Liver (tissue), 8 donors: ENCODE measurements at regions not wholly inside any gene's neighbourhood (a gene's known extent, or its start where the extent isn't known, plus 50 kb on each side); places are given as distances from the start of the nearest gene placed in this dataset.

ENCODE experiments used
- DNase-seq: peaks from one replicate; pipeline ENCODE4 v3.0.0-alpha.2; 2017; ENCODE audit warnings: low spot score
- H3K27ac ChIP-seq, 2 donors: one replicate each; pipeline ENCODE4 v1.7.0; 2013; ENCODE audit warnings: inconsistent platforms in 2 of 2, low read length in 2 of 2, control low read depth in 1 of 2, low read depth in 1 of 2, mild to moderate bottlenecking in 1 of 2
- H3K27me3 ChIP-seq, 4 donors: one replicate each; pipeline versions ENCODE4 v1.6.1 to v1.7.0; 2013; ENCODE audit warnings: low read length in 3 of 4, inconsistent platforms in 1 of 4, mild to moderate bottlenecking in 1 of 4, moderate library complexity in 1 of 4; ENCODE audit not compliant: control insufficient read depth in 4 of 4, insufficient read depth in 4 of 4
- H3K36me3 ChIP-seq, 4 donors: one replicate each; pipeline versions ENCODE4 v1.6.1 to v1.7.0; 2013; ENCODE audit warnings: low read length in 3 of 4, mild to moderate bottlenecking in 3 of 4, low read depth in 1 of 4, moderate library complexity in 1 of 4; ENCODE audit not compliant: control insufficient read depth in 4 of 4, insufficient read depth in 3 of 4
- H3K4me1 ChIP-seq, 4 donors: one replicate each; pipeline versions ENCODE4 v1.6.1 to v1.7.0; 2013; ENCODE audit warnings: low read length in 3 of 4, mild to moderate bottlenecking in 3 of 4, moderate library complexity in 1 of 4; ENCODE audit not compliant: control insufficient read depth in 4 of 4, insufficient read depth in 4 of 4
- H3K4me3 ChIP-seq, 3 donors: one replicate each; pipeline versions ENCODE4 v1.6.1 to v1.7.0; 2013; ENCODE audit warnings: low read length in 3 of 3, control low read depth in 1 of 3, low read depth in 1 of 3, mild to moderate bottlenecking in 1 of 3
- H3K9ac ChIP-seq, 2 donors: one replicate each; pipeline ENCODE4 v1.7.0; 2013; ENCODE audit warnings: low read length in 2 of 2, mild to moderate bottlenecking in 2 of 2, moderate library complexity in 2 of 2, control low read depth in 1 of 2, low read depth in 1 of 2
- H3K9me3 ChIP-seq, 4 donors: one replicate each; pipeline versions ENCODE4 v1.6.1 to v1.7.0; 2013; ENCODE audit warnings: low read length in 3 of 4; ENCODE audit not compliant: control insufficient read depth in 4 of 4
- ATF3 ChIP-seq: IDR thresholded peaks from 2 replicates; pipeline ENCODE4 v1.6.1; 2016; ENCODE audit warnings: antibody characterized with exemption
- CTCF ChIP-seq: fragments of 150-350 bp; IDR thresholded peaks from 2 replicates; pipeline ENCODE4 v1.5.1; 2017; ENCODE audit warnings: improper control_type of control experiment, low read depth, low read length; ENCODE audit not compliant: missing input control
- EGR1 ChIP-seq, 2 donors: IDR thresholded peaks; 2 replicates each; pipeline ENCODE4 v1.6.1; 2016 to 2018; ENCODE audit warnings: antibody characterized with exemption in 2 of 2, low read depth in 2 of 2
- FOXA1 ChIP-seq: IDR thresholded peaks from 2 replicates; pipeline ENCODE4 v1.6.1; 2016; ENCODE audit warnings: antibody characterized with exemption
- FOXA2 ChIP-seq: IDR thresholded peaks from 2 replicates; pipeline ENCODE4 v1.6.1; 2016; ENCODE audit warnings: antibody characterized with exemption
- GABPA ChIP-seq, 2 donors: IDR thresholded peaks in 1 of 2; conservative IDR thresholded peaks in 1 of 2; 2 replicates each; pipeline ENCODE4 v1.6.1; 2016; ENCODE audit warnings: antibody characterized with exemption in 2 of 2, mild to moderate bottlenecking in 1 of 2, moderate library complexity in 1 of 2
- HNF4G ChIP-seq: IDR thresholded peaks from 2 replicates; pipeline ENCODE4 v1.6.1; 2016; ENCODE audit warnings: antibody characterized with exemption
- JUND ChIP-seq, 2 donors: IDR thresholded peaks; 2 replicates each; pipeline ENCODE4 v1.6.1; 2016; ENCODE audit warnings: antibody characterized with exemption in 2 of 2
- NR2F2 ChIP-seq: IDR thresholded peaks from 2 replicates; pipeline ENCODE4 v1.6.1; 2016; ENCODE audit warnings: antibody characterized with exemption
- RAD21 ChIP-seq, 2 donors: IDR thresholded peaks; 2 replicates each; pipeline ENCODE4 v1.6.1; 2016; ENCODE audit warnings: antibody characterized with exemption in 2 of 2, mild to moderate bottlenecking in 2 of 2
- REST ChIP-seq: IDR thresholded peaks from 2 replicates; pipeline ENCODE4 v1.6.1; 2016; ENCODE audit warnings: antibody characterized with exemption, mild to moderate bottlenecking
- SP1 ChIP-seq: IDR thresholded peaks from 2 replicates; pipeline ENCODE4 v1.6.1; 2018; ENCODE audit warnings: antibody characterized with exemption, mild to moderate bottlenecking
- TAF1 ChIP-seq: conservative IDR thresholded peaks from 2 replicates; pipeline ENCODE4 v1.6.1; 2016; ENCODE audit warnings: antibody characterized with exemption, mild to moderate bottlenecking
- YY1 ChIP-seq: IDR thresholded peaks from 2 replicates; pipeline ENCODE4 v1.6.1; 2016; ENCODE audit warnings: antibody characterized with exemption, mild to moderate bottlenecking
- ZBTB33 ChIP-seq: IDR thresholded peaks from 2 replicates; pipeline ENCODE4 v1.6.1; 2016; ENCODE audit warnings: antibody characterized with exemption
- WGBS: extraction: QIAGEN DNeasy Blood & Tissue Kit; methylation state at CpG from one replicate; pipeline ENCODE4 v1.1.7; 2013; 5-methylcytosine and 5-hydroxymethylcytosine counted together
- donor health status: healthy.
- donor health status: healthy.
- donor health status: healthy.
- donor health status: healthy.
- donor health status: healthy.

- WGBS, result 66% methylated on average over 4 of the region's 4 CpGs
- Histone ChIP-seq H3K4me1 (no peaks in the 10 kb centered on the region), H3K36me3 (no peaks in the 10 kb centered on the region), H3K4me3 (no peak overlapping the region), H3K9ac (no peak overlapping the region), H3K9me3 (no peaks in the 10 kb centered on the region), H3K27me3 (no peaks in the 10 kb centered on the region), H3K27ac (no peak overlapping the region)
- TF ChIP-seq GABPA (IDR thresholded peaks at IDR 0.05 in 1 of 2, conservative IDR thresholded peaks at IDR 0.05 in 1 of 2) (no peak), ZBTB33 (no peak), NR2F2 (no peak), CTCF (no peak), JUND (IDR thresholded peaks at IDR 0.05) (no peak), REST (no peak), EGR1 (IDR thresholded peaks at IDR 0.05; ENCODE audit: low read depth in 2 of 2) (no peak), ATF3 (no peak)
- DNase-seq, result no peak
These were observed 166.0 kb upstream of the ARX start for GRCh38 chrX:25181775-25182174.

- H3K4me3 ChIP-seq, result no peak overlapping the region
- no peaks in the 10 kb centered on the region for H3K9me3 ChIP-seq
- 67% methylated on average over 2 of the region's 2 CpGs for WGBS
- no peak overlapping the region for H3K27ac ChIP-seq
- DNase-seq, result no peak
- H3K4me1 ChIP-seq, result no peaks in the 10 kb centered on the region
- H3K36me3 ChIP-seq, result no peaks in the 10 kb centered on the region
- peaks cover 0 to 2% (median 0%) of the 10 kb centered on the region in 4 donors for H3K27me3 ChIP-seq
- no peak overlapping the region for H3K9ac ChIP-seq
- TF ChIP-seq TAF1, result no peak
- TF ChIP-seq JUND (IDR thresholded peaks at IDR 0.05), result no peak
- TF ChIP-seq REST, result no peak
- TF ChIP-seq GABPA (IDR thresholded peaks at IDR 0.05 in 1 of 2, conservative IDR thresholded peaks at IDR 0.05 in 1 of 2), result no peak
- no peak for TF ChIP-seq HNF4G
- TF ChIP-seq NR2F2, result no peak
- TF ChIP-seq FOXA2, result no peak
- no peak for TF ChIP-seq RAD21 (IDR thresholded peaks at IDR 0.05)
- no peak for TF ChIP-seq CTCF
- no peak for TF ChIP-seq YY1
- no peak for TF ChIP-seq EGR1 (IDR thresholded peaks at IDR 0.05; ENCODE audit: low read depth in 2 of 2)
- TF ChIP-seq ZBTB33, result no peak
- no peak for TF ChIP-seq FOXA1
- TF ChIP-seq ATF3, result no peak
- TF ChIP-seq SP1, result no peak
These were observed 164.5 kb upstream of the ARX start for GRCh38 chrX:25180242-25180641.
